Keratinocyte (primary cell): ENCODE measurements at regions not wholly inside any gene's neighbourhood (a gene's known extent, or its start where the extent isn't known, plus 50 kb on each side); places are given as distances from the start of the nearest gene placed in this dataset.

Experiments
- DNase-seq: peaks from one replicate; pipeline ENCODE4 v3.0.0-alpha.2; 2011; ENCODE audit warnings: low read depth, missing footprints, low spot score
- FAIRE-seq: peaks from 2 replicates; lab custom pipeline; 2011; peaks lifted over from hg19 to GRCh38; lab: Jason Lieb, UNC
- H2AFZ ChIP-seq: 2 replicates; pipeline ENCODE4 v1.6.0; 2012; ENCODE audit warnings: low read length, control low read depth, inconsistent platforms; ENCODE audit not compliant: control insufficient read depth
- H3K27ac ChIP-seq: 2 replicates; pipeline ENCODE4 v1.5.1; 2011; ENCODE audit warnings: low read length; ENCODE audit not compliant: control insufficient read depth, insufficient read depth
- H3K27me3 ChIP-seq: 3 replicates; pipeline ENCODE4 v1.6.0; 2011; ENCODE audit warnings: low read length; ENCODE audit not compliant: control insufficient read depth, insufficient read depth; ENCODE audit errors: extremely low read depth
- H3K36me3 ChIP-seq, 2 experiments: 2 replicates in 1 of 2; 3 replicates in 1 of 2; pipeline ENCODE4 v1.5.1; 2011; ENCODE audit warnings: low read length in 2 of 2, mild to moderate bottlenecking in 1 of 2; ENCODE audit not compliant: control insufficient read depth in 2 of 2, insufficient read depth in 2 of 2; ENCODE audit errors: extremely low read depth in 1 of 2
- H3K4me1 ChIP-seq: 3 replicates; pipeline ENCODE4 v1.5.1; 2011; ENCODE audit warnings: low read length; ENCODE audit not compliant: control insufficient read depth, insufficient read depth; ENCODE audit errors: extremely low read depth
- H3K4me2 ChIP-seq: 3 replicates; pipeline ENCODE4 v1.6.0; 2011; ENCODE audit warnings: low read depth, low read length; ENCODE audit not compliant: control insufficient read depth, insufficient read depth; ENCODE audit errors: extremely low read depth
- H3K4me3 ChIP-seq, 3 experiments: fragments of 200-600 bp in 1 of 3; sonication (generic) in 1 of 3; 2 replicates in 2 of 3; 3 replicates in 1 of 3; pipeline ENCODE4 v1.5.1; 2011 to 2016; ENCODE audit warnings: low read length in 3 of 3, mild to moderate bottlenecking in 3 of 3, control low read depth in 2 of 3, inconsistent platforms in 1 of 3, low read depth in 1 of 3, mixed read lengths in 1 of 3, mixed run types in 1 of 3, moderate library complexity in 1 of 3; ENCODE audit not compliant: control insufficient read depth in 2 of 3, insufficient read depth in 2 of 3; ENCODE audit errors: extremely low read depth in 1 of 3
- H3K79me2 ChIP-seq: 2 replicates; pipeline ENCODE4 v1.6.0; 2012; ENCODE audit warnings: low read length; ENCODE audit not compliant: control insufficient read depth, insufficient read depth
- H3K9ac ChIP-seq: 3 replicates; pipeline ENCODE4 v1.6.0; 2011; ENCODE audit warnings: low read length; ENCODE audit not compliant: control insufficient read depth, insufficient read depth; ENCODE audit errors: extremely low read depth
- H3K9me1 ChIP-seq: 3 replicates; pipeline ENCODE4 v1.6.0; 2011; ENCODE audit warnings: low read length; ENCODE audit not compliant: control insufficient read depth, insufficient read depth; ENCODE audit errors: extremely low read depth
- H3K9me3 ChIP-seq: 2 replicates; pipeline ENCODE4 v1.5.1; 2012; ENCODE audit warnings: low read depth, low read length; ENCODE audit not compliant: control insufficient read depth
- H4K20me1 ChIP-seq: 3 replicates; pipeline ENCODE4 v1.6.0; 2011; ENCODE audit warnings: low read length; ENCODE audit not compliant: control insufficient read depth, insufficient read depth; ENCODE audit errors: extremely low read depth
- CTCF ChIP-seq, 3 experiments: IDR thresholded peaks in 1 of 3; conservative IDR thresholded peaks in 1 of 3; optimal IDR thresholded peaks in 1 of 3; 2 replicates in 2 of 3; 3 replicates in 1 of 3; pipeline versions ENCODE3 to v1.5.1; 2011; ENCODE audit warnings: low read length in 3 of 3, mild to moderate bottlenecking in 3 of 3, moderate library complexity in 2 of 3, control low read depth in 1 of 3, inconsistent platforms in 1 of 3; ENCODE audit not compliant: insufficient read depth in 2 of 3; ENCODE audit errors: extremely low read depth in 1 of 3
- EZH2 ChIP-seq: IDR thresholded peaks from one replicate; pipeline ENCODE4 v1.6.1; 2012; ENCODE audit warnings: inconsistent platforms, mild to moderate bottlenecking, low read length, moderate library complexity
- dilution Hi-C: fragments of 300-500 bp; cut with MboI; formaldehyde crosslinking; loops from one replicate; pipeline ENCODE4 v1.7.0; 2020; ENCODE audit warnings: low sequenced_read_pairs; ENCODE audit not compliant: extremely low pct_ligation_motif_present

DNA sequence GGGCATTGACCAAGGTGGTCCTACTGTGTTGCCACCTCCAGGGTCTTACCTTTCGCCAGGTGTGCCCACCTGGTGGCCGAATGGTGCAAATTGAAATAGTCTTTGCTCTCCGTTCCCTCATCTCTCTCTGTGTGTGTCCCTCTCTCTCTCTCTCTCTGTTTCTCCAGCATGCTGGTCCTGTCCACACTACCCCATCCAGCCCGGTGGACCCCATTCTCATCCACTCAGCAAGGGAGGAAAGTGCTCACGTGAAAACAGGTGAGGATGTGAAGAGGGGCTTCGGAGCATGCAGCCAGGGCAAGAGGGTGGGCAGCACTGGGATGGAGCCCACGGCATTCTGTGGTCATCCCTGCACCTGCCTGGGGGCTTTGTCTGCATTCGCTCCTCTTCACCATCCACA lies 150.1 kb downstream of the CRLF2 start:
- Histone ChIP-seq H3K79me2 (no peaks in the 10 kb centered on the region), H3K4me3 (no peak overlapping the region)
- FAIRE-seq, result no peak

GRCh38 chrX:1060562-1060960 lies 151.9 kb downstream of the CRLF2 start:
- no peak overlapping the region for H2AFZ ChIP-seq
- H4K20me1 ChIP-seq, result no peaks in the 10 kb centered on the region
- H3K27me3 ChIP-seq, result no peaks in the 10 kb centered on the region
- peaks cover 4% of the 10 kb centered on the region for H3K9me3 ChIP-seq
- no peaks in the 10 kb centered on the region for H3K79me2 ChIP-seq
- no peak overlapping the region for H3K4me2 ChIP-seq
- dilution Hi-C loops, result no loop called here
- H3K36me3 ChIP-seq, result no peaks in the 10 kb centered on the region
- H3K9me1 ChIP-seq, result no peaks in the 10 kb centered on the region
- H3K9ac ChIP-seq, result no peak overlapping the region
- no peak for TF ChIP-seq EZH2
- TF ChIP-seq CTCF (optimal IDR thresholded peaks at IDR 0.05 in 1 of 3, IDR thresholded peaks at IDR 0.05 in 1 of 3, conservative IDR thresholded peaks at IDR 0.05 in 1 of 3; ENCODE audit: extremely low read depth in 1 of 3, insufficient read depth in 2 of 3, low read length in 3 of 3), result no peak
- H3K4me1 ChIP-seq, result no peaks in the 10 kb centered on the region
- DNase-seq, result no peak
- H3K4me3 ChIP-seq, result no peak overlapping the region
- H3K27ac ChIP-seq, result no peak overlapping the region
- no peak for FAIRE-seq

More for the DNA sequence above, 150.1 kb downstream of the CRLF2 start:
- Histone ChIP-seq H2AFZ (no peak overlapping the region), H3K27me3 (no peaks in the 10 kb centered on the region), H3K27ac (no peak overlapping the region), H3K36me3 (no peaks in the 10 kb centered on the region), H4K20me1 (no peaks in the 10 kb centered on the region), H3K9me3 (peaks cover 4% of the 10 kb centered on the region), H3K4me2 (no peak overlapping the region), H3K9ac (no peak overlapping the region), H3K4me1 (no peaks in the 10 kb centered on the region), H3K9me1 (no peaks in the 10 kb centered on the region)
- no peak for DNase-seq
- dilution Hi-C loops, result no loop called here
- no peak for TF ChIP-seq CTCF (optimal IDR thresholded peaks at IDR 0.05 in 1 of 3, IDR thresholded peaks at IDR 0.05 in 1 of 3, conservative IDR thresholded peaks at IDR 0.05 in 1 of 3; ENCODE audit: extremely low read depth in 1 of 3, insufficient read depth in 2 of 3, low read length in 3 of 3)
- no peak for TF ChIP-seq EZH2
